Left lobe of liver (tissue), 2 donors: ENCODE measurements at regions not wholly inside any gene's neighbourhood (a gene's known extent, or its start where the extent isn't known, plus 50 kb on each side); places are given as distances from the start of the nearest gene placed in this dataset.
"Not testable (repeated sequence)": the region's sequence is repeated elsewhere in the genome, so short reads cannot be mapped to it uniquely, and the experiment has no call there.

Experiments
- ATAC-seq: fragments of 200-7000 bp; cut with Tn5 transposase; one replicate; pipeline ENCODE4 v1.9.1; 2020; ENCODE audit warnings: mild to moderate bottlenecking, moderate library complexity
- DNase-seq: peaks from one replicate; pipeline ENCODE4 v3.0.0-alpha.2; 2020; ENCODE audit warnings: low spot score
- donor health status: DM: no; HTN: no; CAD: no; lungs with moderate emphysema.
- donor health status: DM: no; HTN: yes; CAD: no.

DNA sequence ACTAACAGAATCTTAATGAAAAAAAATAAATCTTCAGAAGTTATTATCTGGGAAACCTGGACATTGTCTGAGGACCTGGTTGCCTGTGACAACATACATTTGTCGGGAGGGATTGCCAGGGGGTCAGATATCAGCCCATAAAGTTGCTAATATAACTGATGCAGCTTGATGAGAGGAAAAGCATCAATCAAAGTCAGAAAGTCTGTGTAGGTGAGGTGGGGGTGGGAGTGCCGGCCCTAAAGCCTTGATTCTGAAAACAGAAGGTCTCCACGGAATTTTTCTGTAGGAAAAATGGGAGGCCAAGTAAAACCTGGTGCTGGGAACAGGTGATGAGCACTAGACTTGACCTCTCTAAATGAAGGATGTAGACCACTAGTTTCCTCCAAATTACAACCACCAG lies 281.8 kb downstream of the FGFR2 start:
- ATAC-seq = no peak

DNA sequence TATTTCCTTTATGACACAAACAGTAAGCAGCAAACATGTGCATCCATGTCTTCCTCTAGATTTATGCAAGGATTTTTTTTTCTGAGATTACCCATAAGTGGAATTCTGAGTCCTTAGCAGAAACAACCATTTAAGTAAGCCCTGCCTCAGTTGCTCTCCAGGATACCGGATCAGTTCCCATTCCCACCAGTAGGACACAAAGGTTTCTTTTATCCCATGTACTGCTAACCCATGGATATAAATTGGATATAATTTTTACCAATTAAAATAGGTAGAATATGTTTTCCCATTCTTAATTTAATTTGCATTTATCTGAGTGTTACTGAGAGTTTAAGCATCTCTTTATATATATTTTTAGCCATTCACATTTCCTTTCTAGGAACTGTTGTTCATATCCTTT lies 280.9 kb downstream of the FGFR2 start:
- ATAC-seq (no peak), DNase-seq (no peak)

More for the DNA sequence above, 281.8 kb downstream of the FGFR2 start:
- no peak for DNase-seq

- DNase-seq = no peak
- no peak for ATAC-seq
These were observed 276.2 kb downstream of the FGFR2 start for GRCh38 chr10:121322046-121322445.

DNA sequence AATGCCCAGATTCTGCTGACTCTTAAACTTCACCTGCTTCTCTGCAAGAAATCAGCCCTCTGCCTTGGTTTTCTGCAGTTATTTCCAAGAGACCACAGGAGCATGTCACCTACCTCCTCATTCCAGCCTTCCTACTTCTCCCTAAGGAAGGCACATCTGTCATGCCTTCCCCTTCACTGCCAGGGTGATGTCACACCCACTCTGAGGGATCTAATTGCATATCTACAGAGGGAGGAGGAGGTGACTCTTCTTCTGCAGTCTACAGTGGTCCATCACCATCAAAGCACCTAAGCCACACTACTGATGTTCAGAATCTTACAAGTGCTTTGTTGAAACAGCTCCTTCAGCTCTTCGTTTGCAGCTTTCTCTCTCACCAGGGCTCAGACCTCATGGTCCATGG lies 275.5 kb downstream of the FGFR2 start:
- ATAC-seq (no peak), DNase-seq (no peak)

DNA sequence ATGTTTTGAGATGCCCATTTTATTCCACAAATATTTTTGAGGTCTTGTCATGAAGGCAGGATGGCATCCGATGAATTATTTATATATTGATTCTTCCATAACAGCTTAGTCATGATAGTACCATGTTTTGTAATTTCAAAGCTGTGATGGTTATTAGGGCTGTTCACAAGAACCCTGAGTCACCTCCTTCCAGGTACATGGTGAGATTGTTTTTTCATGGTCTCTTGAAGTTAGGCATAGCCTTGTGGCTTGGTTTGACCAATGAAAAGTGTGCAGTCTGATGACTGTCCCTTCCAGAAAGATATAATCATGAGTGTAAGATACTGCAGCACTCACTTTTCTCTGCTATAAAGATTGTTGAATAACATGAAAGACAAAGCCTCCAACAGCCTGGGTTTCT lies 274.8 kb downstream of the FGFR2 start:
- DNase-seq = no peak
- ATAC-seq = no peak

DNA sequence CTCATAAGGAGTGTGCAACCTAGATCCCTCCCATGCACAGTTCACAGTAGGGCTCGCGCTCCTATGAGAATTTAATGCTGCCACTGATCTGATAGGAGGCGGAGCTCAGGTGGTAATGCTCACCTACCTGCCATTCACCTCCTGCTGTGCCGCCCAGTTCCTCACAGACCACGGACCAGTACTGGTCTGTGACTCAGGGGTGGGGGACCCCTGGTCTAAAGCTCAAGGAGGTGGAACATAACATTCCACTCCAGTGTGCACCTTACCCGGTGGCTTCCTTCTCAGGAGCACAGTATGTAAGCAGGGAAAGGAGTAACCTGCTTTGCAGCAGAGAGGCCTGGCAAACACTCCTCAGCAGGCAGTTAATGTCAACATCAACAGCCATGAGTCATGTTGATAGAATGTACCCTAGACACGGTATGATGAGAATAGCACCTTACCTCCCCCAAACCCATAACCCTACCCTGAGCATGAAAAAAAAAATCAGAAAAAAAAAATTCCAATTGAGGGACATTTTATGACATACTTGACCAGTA lies 273.5 kb downstream of the FGFR2 start:
- ATAC-seq (no peak), DNase-seq (no peak)

DNA sequence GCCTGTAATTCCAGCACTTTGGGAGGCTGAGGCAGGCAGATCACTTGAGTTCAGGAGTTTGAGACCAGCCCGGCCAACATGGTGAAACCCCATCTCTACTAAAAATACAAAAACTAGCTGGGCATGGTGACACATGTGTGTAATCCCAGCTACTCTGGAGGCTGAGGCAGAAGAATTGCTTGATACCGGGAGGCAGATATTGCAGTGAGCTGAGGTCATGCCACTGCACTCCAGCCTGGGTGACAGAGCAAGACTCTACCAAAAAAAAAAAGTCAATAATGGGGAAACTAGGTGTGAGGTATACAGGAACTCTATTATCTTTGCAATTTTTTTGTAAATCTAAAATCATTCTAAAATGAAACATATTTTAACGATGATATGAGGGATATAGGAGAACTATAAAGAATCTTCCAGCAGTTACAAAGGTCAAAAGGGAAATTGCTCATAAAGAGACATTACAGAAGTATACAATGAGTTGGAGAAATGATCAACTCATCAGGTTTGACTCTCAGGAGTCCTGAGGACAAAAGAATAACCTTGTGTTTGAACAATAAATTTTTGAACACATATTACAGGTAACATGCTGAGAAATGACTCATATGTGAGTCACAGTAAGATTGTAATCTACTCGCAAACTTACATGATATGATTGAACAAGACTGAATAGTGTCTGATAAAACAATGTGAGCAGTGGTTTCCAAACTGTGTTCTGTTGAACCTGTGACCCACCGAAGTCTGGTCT lies 272.6 kb downstream of the FGFR2 start:
- no peak for DNase-seq
- no peak for ATAC-seq

DNA sequence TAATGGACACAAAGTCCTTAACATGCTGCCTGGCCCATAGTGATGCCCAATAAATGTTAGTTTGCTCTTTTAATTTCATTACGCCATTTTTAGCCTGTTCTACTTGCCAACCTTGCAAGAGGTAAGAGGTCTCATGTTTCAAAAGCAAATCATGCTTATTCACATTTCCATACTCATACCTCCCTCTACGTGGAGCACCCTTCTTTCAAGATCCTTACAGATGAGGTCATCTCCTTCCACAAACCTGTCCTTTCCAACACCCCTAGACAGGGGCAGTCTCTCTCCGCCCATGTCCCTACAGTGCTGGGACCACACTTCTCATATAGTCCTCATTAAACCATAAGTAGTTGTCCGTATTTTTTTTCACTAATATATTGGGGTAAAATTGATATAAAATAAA lies 271.3 kb downstream of the FGFR2 start:
- DNase-seq = no peak
- ATAC-seq = no peak

DNA sequence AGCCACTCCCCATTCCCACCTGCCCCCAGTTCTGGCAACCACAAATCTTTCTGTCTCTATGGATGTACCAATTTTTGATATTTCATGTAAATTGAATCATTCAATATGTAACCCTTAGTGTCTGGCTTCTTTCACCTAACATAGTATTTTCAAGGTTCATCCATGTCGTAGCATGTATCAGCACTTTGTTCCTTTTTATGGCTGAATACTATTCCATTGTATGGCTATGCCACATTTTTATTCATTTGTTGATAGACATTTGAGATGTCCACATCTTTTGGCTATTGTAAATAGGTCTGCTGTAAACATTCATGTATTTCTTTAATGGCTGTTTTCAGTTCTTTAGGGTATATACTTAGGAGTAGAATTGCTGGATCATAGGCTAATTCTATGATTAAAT lies 270.5 kb downstream of the FGFR2 start:
- no peak for ATAC-seq
- no peak for DNase-seq

DNA sequence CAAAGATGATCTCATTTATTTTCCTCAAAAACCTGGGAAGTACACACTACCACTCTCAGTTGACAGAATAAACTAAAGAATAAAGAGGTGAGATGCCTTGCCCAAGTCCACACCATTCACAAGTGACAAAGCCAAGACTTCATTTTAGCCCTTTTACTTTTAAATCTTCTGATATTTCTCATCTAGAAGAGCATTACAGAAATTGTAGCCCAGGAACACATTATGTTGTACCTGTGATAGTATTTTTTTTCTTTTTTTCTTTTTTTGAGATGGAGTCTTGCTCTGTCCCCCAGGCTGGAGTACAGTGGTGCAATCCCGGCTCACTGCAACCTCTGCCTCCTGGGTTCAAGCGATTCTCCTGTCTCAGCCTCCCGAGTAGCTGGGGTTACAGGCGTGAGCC lies 268.6 kb downstream of the FGFR2 start:
- not testable (repeated sequence) for DNase-seq, ATAC-seq

- no peak for DNase-seq
These were observed 267.7 kb downstream of the FGFR2 start for GRCh38 chr10:121330563-121330962.

GRCh38 chr10:121332353-121332752 lies 265.9 kb downstream of the FGFR2 start:
- ATAC-seq (no peak), DNase-seq (no peak)

More at GRCh38 chr10:121330563-121330962, 267.7 kb downstream of the FGFR2 start:
- ATAC-seq = no peak

DNA sequence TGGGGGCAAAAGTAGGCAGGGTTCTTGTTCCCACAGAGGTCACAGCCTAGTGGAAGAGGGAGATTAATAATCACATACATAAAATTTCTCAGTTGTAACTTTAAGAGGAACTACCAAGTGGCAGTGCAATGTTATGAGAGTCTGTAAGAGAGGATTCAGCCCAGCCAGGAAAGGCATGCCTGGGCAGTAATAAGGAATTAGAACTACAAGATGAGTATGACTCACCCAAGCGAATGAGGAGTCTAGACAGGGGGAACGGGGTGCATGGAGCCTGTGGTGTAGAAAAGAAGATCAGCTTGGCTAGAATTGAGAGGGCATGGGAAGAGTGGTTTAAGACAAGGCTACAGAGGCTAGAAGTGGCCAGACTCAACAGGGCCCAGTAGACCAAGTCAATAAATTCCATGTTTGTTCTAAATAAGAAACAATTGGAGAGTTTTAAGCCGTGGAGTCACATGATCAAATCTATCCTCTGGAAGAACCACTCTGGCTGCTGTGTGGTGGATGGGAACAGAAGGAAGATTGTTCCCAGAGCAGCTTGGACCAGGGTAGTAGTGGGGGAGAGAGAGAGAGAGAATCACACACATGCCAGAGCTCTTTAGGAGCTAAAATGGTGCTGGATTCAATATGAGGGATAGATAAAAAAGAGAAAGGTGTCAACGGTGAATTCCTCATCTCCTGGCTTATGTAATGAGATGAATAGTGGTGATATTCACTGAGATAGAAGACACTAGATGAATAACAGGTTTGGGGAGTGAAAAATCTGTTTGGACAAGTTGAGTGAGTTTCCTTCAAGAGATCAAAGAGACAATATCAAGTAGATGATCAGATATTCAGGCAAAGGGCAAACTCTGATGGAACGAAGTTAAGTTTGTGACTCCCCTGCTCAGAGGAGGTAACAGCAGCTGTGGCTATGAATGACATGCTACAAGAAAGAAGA lies 265.1 kb downstream of the FGFR2 start:
- ATAC-seq (no peak), DNase-seq (no peak)

- ATAC-seq (no peak), DNase-seq (no peak)
These were observed 262.8 kb downstream of the FGFR2 start for GRCh38 chr10:121335386-121335925.

- DNase-seq = no peak
- no peak for ATAC-seq
These were observed 260.8 kb downstream of the FGFR2 start for GRCh38 chr10:121337427-121337826.

DNA sequence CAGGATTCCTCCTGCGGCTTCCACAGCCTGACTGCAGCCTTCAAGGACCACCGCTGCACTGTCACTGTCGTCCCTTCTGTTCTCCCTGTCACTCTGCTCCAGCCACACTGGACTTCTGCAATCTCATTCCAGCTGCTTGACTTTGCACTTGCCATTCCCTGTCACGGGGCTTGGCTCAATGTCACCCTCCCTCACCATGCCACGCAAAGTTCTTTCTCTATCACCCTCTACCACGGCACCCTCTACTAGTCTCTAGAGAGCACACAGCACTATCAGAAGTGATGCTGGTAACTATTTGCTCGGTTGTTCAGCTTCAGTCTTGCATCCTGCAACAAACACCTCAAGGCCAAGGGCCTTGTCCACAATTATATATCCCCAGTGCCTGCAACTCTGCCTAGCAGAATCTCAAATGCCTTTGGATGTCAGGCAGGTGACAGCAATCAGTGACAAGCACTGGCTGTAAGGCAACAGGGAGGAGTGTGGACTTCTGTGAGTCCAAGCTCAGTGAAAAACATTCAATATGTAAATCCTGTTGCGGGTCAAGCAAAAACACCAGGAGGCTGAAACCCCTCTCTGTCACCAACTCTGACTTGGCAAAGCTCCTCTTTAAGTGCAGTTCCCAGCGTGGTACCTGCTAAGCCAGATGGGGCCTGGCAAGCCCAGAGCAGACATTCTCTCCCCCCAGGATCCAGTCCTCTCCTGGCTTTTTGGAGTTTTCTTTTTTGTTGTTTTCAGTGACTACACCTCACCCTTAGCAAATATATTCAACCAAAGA lies 259.9 kb downstream of the FGFR2 start:
- no peak for ATAC-seq
- DNase-seq = no peak

DNA sequence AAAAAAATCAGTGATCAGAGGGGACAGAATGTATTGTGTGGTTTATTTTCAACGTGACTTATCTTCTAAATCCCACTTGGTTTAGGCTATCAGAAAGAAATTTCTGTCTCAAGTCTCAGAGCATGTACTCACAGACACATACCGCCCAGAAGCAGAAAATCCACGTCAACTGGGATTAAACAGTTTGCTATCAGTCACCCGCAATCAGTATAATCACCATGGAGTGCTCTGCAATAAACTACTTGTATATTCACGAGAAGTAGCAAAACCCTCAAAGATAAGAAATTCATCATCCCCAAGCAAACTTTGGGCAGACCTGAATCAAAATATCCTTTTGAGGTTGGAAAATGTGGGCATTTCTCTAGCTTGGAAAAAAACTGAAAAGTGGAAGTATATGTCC lies 259.1 kb downstream of the FGFR2 start:
- DNase-seq (no peak), ATAC-seq (no peak)

- DNase-seq (no peak), ATAC-seq (no peak)
These were observed 257.9 kb downstream of the FGFR2 start for GRCh38 chr10:121340271-121340831.

- DNase-seq = no peak
- no peak for ATAC-seq
These were observed 246.7 kb downstream of the FGFR2 start for GRCh38 chr10:121351540-121351939.

GRCh38 chr10:121352231-121352855 lies 245.9 kb downstream of the FGFR2 start:
- DNase-seq (no peak), ATAC-seq (no peak)
